ENCODE measurements at regions not wholly inside any gene's neighbourhood (a gene's known extent, or its start where the extent isn't known, plus 50 kb on each side); places are given as distances from the start of the nearest gene placed in this dataset.

DNA sequence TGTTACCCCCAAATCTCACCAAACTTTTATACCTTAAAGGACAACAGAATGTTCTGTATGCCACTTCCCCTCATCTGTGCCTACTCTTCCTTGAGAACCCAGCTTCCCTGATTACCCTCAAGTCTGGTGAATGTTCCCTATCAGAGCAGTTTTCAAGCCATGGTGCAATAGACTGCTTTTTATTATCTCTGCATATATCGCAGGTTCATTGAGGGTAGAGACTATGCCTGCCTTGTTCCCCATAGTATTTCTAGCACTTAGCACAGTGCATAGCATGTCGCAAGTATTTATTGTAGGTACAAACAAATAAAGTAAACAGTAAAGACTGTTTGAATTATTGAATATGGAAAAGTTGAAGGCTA, 146.6 kb downstream of the HAUS1 start:
- TF ChIP-seq, protein P1, sequence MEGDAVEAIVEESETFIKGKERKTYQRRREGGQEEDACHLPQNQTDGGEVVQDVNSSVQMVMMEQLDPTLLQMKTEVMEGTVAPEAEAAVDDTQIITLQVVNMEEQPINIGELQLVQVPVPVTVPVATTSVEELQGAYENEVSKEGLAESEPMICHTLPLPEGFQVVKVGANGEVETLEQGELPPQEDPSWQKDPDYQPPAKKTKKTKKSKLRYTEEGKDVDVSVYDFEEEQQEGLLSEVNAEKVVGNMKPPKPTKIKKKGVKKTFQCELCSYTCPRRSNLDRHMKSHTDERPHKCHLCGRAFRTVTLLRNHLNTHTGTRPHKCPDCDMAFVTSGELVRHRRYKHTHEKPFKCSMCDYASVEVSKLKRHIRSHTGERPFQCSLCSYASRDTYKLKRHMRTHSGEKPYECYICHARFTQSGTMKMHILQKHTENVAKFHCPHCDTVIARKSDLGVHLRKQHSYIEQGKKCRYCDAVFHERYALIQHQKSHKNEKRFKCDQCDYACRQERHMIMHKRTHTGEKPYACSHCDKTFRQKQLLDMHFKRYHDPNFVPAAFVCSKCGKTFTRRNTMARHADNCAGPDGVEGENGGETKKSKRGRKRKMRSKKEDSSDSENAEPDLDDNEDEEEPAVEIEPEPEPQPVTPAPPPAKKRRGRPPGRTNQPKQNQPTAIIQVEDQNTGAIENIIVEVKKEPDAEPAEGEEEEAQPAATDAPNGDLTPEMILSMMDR (IDR thresholded peaks at IDR 0.05) = no peak
- TF ChIP-seq SIN3A (IDR thresholded peaks at IDR 0.05; ENCODE audit: borderline replicate concordance, insufficient read depth, low read depth, low read length) = no peak
- TF ChIP-seq, protein P2, sequence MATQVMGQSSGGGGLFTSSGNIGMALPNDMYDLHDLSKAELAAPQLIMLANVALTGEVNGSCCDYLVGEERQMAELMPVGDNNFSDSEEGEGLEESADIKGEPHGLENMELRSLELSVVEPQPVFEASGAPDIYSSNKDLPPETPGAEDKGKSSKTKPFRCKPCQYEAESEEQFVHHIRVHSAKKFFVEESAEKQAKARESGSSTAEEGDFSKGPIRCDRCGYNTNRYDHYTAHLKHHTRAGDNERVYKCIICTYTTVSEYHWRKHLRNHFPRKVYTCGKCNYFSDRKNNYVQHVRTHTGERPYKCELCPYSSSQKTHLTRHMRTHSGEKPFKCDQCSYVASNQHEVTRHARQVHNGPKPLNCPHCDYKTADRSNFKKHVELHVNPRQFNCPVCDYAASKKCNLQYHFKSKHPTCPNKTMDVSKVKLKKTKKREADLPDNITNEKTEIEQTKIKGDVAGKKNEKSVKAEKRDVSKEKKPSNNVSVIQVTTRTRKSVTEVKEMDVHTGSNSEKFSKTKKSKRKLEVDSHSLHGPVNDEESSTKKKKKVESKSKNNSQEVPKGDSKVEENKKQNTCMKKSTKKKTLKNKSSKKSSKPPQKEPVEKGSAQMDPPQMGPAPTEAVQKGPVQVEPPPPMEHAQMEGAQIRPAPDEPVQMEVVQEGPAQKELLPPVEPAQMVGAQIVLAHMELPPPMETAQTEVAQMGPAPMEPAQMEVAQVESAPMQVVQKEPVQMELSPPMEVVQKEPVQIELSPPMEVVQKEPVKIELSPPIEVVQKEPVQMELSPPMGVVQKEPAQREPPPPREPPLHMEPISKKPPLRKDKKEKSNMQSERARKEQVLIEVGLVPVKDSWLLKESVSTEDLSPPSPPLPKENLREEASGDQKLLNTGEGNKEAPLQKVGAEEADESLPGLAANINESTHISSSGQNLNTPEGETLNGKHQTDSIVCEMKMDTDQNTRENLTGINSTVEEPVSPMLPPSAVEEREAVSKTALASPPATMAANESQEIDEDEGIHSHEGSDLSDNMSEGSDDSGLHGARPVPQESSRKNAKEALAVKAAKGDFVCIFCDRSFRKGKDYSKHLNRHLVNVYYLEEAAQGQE (IDR thresholded peaks at IDR 0.05; ENCODE audit: insufficient read depth in 1 of 2, low read depth in 2 of 2, low read length in 1 of 2) = no peak
- TF ChIP-seq TCF7L2 (IDR thresholded peaks at IDR 0.05; ENCODE audit: low read depth, low read length) = no peak
- TF ChIP-seq POLR2AphosphoS5 (IDR thresholded peaks at IDR 0.05; ENCODE audit: low read depth, low read length) = no peak

Data from Panc1 (cell line).